Uterus (tissue), 2 donors: ENCODE measurements at regions not wholly inside any gene's neighbourhood (a gene's known extent, or its start where the extent isn't known, plus 50 kb on each side); places are given as distances from the start of the nearest gene placed in this dataset.

ENCODE experiments used
- POLR2A ChIP-seq, 2 donors: fragments of 450-650 bp; IDR thresholded peaks; one replicate each; pipeline ENCODE4 v1.6.1; 2016; ENCODE audit warnings: antibody characterized with exemption in 2 of 2, mild to moderate bottlenecking in 1 of 2, moderate library complexity in 1 of 2
- TF ChIP-seq, protein P1 (sequence below), 4 experiments: fragments of 200-600 bp in 2 of 4; fragments of 450-650 bp in 2 of 4; sonication (generic) in 2 of 4; IDR thresholded peaks; one replicate each; pipeline ENCODE4 v1.5.1; 2016 to 2019; ENCODE audit warnings: antibody characterized with exemption in 4 of 4, mild to moderate bottlenecking in 2 of 4, moderate library complexity in 1 of 4

GRCh38 chr3:125646581-125646980, 51.3 kb upstream of the OSBPL11 start:
- TF ChIP-seq, protein P1, sequence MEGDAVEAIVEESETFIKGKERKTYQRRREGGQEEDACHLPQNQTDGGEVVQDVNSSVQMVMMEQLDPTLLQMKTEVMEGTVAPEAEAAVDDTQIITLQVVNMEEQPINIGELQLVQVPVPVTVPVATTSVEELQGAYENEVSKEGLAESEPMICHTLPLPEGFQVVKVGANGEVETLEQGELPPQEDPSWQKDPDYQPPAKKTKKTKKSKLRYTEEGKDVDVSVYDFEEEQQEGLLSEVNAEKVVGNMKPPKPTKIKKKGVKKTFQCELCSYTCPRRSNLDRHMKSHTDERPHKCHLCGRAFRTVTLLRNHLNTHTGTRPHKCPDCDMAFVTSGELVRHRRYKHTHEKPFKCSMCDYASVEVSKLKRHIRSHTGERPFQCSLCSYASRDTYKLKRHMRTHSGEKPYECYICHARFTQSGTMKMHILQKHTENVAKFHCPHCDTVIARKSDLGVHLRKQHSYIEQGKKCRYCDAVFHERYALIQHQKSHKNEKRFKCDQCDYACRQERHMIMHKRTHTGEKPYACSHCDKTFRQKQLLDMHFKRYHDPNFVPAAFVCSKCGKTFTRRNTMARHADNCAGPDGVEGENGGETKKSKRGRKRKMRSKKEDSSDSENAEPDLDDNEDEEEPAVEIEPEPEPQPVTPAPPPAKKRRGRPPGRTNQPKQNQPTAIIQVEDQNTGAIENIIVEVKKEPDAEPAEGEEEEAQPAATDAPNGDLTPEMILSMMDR (IDR thresholded peaks at IDR 0.05), result no peak
- TF ChIP-seq POLR2A (IDR thresholded peaks at IDR 0.05), result no peak
